IPS-15b (cell line): ENCODE measurements at regions not wholly inside any gene's neighbourhood (a gene's known extent, or its start where the extent isn't known, plus 50 kb on each side); places are given as distances from the start of the nearest gene placed in this dataset.
"Not testable (repeated sequence)": the region's sequence is repeated elsewhere in the genome, so short reads cannot be mapped to it uniquely, and the experiment has no call there.

Source experiments
- H3K27me3 ChIP-seq: one replicate; pipeline ENCODE4 v1.6.1; 2013; ENCODE audit warnings: low read length; ENCODE audit not compliant: control insufficient read depth, insufficient read depth
- H3K36me3 ChIP-seq: one replicate; pipeline ENCODE4 v1.6.1; 2013; ENCODE audit warnings: low read length; ENCODE audit not compliant: control insufficient read depth, insufficient read depth
- H3K4me1 ChIP-seq: one replicate; pipeline ENCODE4 v1.6.1; 2013; ENCODE audit warnings: mild to moderate bottlenecking, low read length; ENCODE audit not compliant: control insufficient read depth, insufficient read depth
- H3K4me3 ChIP-seq: one replicate; pipeline ENCODE4 v1.5.1; 2013; ENCODE audit warnings: low read depth, low read length
- H3K9ac ChIP-seq: one replicate; pipeline ENCODE4 v1.6.1; 2013; ENCODE audit warnings: low read depth, mild to moderate bottlenecking, low read length
- H3K9me3 ChIP-seq: one replicate; pipeline ENCODE4 v1.6.1; 2013; ENCODE audit warnings: mild to moderate bottlenecking, low read length; ENCODE audit not compliant: control insufficient read depth, insufficient read depth

DNA sequence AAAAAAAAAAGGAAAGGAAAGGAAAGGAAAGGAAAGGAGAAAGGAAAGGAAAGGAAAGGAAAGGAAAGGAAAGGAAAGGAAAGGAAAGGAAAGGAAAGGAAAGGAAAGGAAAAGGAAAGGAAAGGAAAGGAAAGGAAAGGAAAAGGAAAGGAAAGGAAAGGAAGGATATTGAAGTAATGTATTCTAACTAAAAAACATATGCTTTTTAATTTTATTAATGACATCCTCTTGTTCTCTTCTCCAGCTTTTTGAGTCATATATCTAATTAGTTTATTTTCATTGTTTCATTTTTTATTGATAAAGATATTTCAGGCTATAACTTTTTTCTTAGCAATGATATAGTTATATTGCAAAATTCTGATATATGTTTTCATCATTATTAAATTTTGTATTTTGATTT lies 585.8 kb upstream of the ARID1B start:
- not testable (repeated sequence) for H3K9me3 ChIP-seq, H3K36me3 ChIP-seq, H3K27me3 ChIP-seq, H3K4me3 ChIP-seq, H3K9ac ChIP-seq, H3K4me1 ChIP-seq

DNA sequence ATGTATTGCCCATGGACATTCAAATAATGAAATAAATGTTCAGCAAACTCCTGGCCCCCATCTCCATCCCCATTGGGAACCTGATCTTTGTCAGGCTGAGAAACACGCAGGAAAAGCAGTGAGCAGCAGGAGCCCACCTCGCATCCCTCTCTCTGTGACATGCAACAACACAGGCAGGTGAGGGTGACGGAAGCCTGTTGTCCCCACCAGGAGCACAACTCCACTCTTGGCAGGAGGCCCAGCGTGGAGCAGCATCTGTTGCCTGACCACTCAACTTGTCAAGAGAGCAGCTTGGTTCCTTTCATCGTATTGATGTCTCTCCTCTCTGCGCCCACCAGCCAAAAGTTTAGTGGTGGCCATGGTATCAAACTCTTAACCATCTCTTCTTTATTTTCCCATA lies 586.9 kb upstream of the ARID1B start:
- Histone ChIP-seq H3K27me3 (no peaks in the 10 kb centered on the region), H3K9me3 (no peaks in the 10 kb centered on the region), H3K9ac (no peak overlapping the region), H3K4me3 (no peak overlapping the region), H3K36me3 (no peaks in the 10 kb centered on the region), H3K4me1 (peaks cover 5% of the 10 kb centered on the region)

DNA sequence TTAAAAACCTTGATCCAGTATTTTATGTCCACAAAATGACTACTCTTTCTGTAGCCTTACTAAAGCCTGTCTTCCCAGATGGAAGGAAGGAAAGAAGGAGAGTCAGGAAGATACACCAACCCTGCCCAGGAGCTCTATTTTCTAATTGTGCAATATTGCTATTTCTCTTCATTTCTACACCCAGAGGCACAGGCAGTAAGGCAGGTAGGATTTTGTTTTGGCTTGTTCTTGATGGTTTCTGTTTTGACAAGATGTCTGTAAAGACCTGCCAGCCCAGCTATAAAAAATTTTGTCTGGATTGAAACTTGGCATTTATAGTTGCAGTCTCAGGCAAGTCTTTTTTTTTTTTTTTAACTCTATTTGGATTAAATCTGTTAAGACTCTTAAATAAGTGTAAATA lies 587.5 kb upstream of the ARID1B start:
- no peak overlapping the region for H3K9ac ChIP-seq

DNA sequence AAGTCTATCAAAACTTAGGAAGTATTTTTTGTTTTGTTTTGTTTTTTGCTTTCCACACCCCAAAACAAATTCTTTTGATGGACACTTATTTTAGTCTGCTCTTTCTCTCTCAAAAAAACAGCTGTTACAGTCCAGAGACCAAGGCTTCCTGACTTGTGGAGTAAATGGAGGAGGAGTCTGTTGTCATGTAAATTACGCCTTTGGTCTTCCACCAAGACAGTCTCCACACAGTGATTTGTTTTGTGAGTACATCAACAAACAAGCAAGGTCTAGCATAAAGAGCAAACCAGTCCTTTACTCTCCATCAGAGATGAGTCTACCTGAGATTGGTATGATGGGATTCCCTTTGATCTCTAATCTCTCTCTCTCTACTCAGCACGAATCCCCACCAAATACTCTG lies 588.0 kb upstream of the ARID1B start:
- no peaks in the 10 kb centered on the region for H3K27me3 ChIP-seq
- H3K9ac ChIP-seq, result no peak overlapping the region
- no peak overlapping the region for H3K4me3 ChIP-seq
- H3K4me1 ChIP-seq, result peaks cover 5% of the 10 kb centered on the region
- no peaks in the 10 kb centered on the region for H3K36me3 ChIP-seq
- no peaks in the 10 kb centered on the region for H3K9me3 ChIP-seq

More for the DNA sequence above, 587.5 kb upstream of the ARID1B start:
- Histone ChIP-seq H3K9me3 (no peaks in the 10 kb centered on the region), H3K27me3 (no peaks in the 10 kb centered on the region), H3K4me1 (peaks cover 5% of the 10 kb centered on the region), H3K36me3 (no peaks in the 10 kb centered on the region), H3K4me3 (no peak overlapping the region)

DNA sequence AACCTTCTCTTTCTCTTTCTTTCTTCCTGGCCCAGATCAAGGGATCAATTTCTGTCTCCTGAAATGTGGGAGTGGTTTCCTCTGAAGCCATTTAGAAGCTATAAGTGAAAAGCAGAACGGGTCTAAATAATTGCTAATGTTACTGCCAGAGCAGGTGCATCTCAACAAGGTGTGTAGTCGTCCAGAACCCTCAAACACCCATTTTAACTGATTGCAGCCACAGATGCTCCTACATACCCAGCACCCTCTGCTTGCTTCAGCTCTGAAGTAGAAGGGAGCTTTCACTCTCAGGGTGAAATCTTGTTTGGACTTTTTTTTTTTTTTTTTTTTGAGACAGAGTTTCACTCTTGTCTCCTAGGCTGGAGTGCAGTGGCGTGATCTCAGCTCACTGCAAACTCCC lies 592.1 kb upstream of the ARID1B start:
- Histone ChIP-seq H3K9me3 (no peaks in the 10 kb centered on the region), H3K4me1 (peaks cover 5% of the 10 kb centered on the region), H3K27me3 (no peaks in the 10 kb centered on the region), H3K36me3 (no peaks in the 10 kb centered on the region), H3K4me3 (no peak overlapping the region), H3K9ac (no peak overlapping the region)

DNA sequence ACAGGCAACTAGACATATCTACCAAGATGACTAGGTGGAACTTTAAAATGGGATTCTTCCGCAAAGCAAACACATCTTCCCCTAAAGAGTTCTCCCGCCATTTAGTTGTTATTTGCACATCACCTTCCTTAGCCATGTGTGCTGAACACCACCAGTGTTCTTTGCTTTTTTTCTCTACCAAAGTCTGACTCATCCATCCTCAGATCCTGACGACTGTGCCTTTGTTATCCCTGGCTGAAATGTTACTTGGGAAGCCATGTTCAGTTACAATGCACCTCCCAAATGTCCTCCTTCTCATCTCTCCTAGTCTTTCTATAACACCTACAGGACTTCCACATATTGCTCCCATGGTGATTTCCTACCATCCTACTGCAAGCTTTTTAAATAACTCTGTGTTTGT lies 593.5 kb upstream of the ARID1B start:
- Histone ChIP-seq H3K27me3 (no peaks in the 10 kb centered on the region), H3K36me3 (no peaks in the 10 kb centered on the region), H3K4me3 (no peak overlapping the region), H3K4me1 (peaks cover 3% of the 10 kb centered on the region), H3K9me3 (no peaks in the 10 kb centered on the region), H3K9ac (no peak overlapping the region)

DNA sequence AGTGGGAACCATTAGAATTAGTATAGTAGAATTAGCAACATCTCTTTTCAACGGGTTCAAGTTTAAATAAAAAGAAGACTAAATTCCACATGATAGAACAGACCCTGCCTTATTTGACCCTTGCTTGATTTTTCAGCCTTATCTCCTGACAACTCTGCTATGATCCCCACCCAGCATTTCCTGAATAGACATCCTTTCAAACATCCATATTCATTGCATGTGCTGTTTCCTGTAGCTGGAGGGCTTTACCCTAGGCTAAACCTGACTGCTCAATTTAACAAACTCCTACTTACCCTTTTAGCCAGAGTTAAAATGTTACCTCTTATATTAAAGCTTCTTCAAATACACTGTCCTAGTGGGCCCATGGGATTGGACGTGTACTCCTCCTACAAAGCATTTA lies 594.8 kb upstream of the ARID1B start:
- Histone ChIP-seq H3K9me3 (no peaks in the 10 kb centered on the region), H3K4me1 (no peaks in the 10 kb centered on the region), H3K4me3 (no peak overlapping the region), H3K36me3 (no peaks in the 10 kb centered on the region), H3K9ac (no peak overlapping the region), H3K27me3 (no peaks in the 10 kb centered on the region)

DNA sequence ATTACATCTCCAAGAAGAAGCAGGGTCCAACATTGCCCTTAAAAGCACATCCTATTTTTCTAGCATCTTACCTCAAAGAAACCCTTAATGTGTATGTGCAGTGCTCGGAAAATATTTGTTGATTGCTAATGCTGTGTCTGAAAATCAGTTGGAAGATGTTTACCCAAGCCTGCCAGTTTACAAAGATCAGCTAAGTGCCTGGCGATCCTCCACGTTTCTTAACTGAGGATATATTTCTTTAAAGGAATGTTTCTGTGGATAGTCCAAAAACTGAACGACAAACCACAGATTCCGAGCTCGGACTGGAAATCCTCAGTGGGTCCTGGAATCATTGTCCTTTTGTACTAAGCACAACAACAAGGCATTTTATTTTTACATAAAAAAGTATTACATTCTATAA lies 595.7 kb upstream of the ARID1B start:
- H3K9ac ChIP-seq, result no peak overlapping the region
- no peak overlapping the region for H3K4me3 ChIP-seq
- H3K27me3 ChIP-seq, result no peaks in the 10 kb centered on the region
- H3K36me3 ChIP-seq, result no peaks in the 10 kb centered on the region
- no peaks in the 10 kb centered on the region for H3K9me3 ChIP-seq
- H3K4me1 ChIP-seq, result peaks cover 3% of the 10 kb centered on the region

DNA sequence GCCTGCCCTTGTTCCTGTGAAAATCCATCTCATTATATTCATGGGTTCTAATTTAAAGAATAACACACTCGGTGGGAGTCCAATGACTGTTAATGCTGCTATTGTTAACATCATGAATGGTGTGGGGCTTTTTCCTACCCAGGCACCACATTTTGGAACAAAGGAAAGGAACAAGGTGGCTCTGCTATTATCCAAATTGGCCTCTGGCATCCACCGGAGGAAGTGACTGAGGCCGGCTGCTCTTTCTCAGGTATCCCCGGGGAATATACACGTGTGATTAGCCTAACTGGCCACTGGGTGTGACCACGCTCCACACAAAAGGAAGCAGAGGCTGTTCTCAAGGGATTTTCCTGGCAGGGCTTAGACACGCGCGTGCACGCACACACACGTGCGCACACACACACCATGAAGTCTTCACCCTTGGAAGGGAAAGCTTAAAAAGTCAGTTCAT lies 601.2 kb upstream of the ARID1B start:
- peaks cover 8% of the 10 kb centered on the region for H3K4me1 ChIP-seq
- no peaks in the 10 kb centered on the region for H3K27me3 ChIP-seq
- no peaks in the 10 kb centered on the region for H3K9me3 ChIP-seq
- H3K36me3 ChIP-seq, result no peaks in the 10 kb centered on the region
- no peak overlapping the region for H3K9ac ChIP-seq
- no peak overlapping the region for H3K4me3 ChIP-seq

DNA sequence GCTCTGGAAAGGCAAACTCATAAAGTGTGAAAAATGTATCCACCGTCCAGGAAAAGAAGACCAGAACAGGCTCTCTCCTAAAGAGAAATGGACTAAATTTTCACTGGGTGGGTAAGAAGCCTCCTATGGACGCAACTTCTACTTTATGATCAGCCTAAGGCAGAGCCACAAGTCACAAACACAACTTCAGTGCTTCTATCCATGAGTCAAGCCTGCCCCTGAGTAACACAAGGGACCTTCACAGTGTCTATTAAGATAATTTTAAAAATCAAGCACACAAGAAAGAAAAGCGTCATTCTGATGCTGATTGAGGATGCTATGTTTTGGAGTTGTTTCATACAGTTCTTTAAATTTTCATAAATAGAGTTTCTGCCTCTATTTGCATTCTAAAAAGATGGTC lies 601.7 kb upstream of the ARID1B start:
- Histone ChIP-seq H3K9ac (no peak overlapping the region), H3K4me1 (peaks cover 8% of the 10 kb centered on the region), H3K9me3 (no peaks in the 10 kb centered on the region), H3K4me3 (no peak overlapping the region), H3K27me3 (no peaks in the 10 kb centered on the region), H3K36me3 (no peaks in the 10 kb centered on the region)

DNA sequence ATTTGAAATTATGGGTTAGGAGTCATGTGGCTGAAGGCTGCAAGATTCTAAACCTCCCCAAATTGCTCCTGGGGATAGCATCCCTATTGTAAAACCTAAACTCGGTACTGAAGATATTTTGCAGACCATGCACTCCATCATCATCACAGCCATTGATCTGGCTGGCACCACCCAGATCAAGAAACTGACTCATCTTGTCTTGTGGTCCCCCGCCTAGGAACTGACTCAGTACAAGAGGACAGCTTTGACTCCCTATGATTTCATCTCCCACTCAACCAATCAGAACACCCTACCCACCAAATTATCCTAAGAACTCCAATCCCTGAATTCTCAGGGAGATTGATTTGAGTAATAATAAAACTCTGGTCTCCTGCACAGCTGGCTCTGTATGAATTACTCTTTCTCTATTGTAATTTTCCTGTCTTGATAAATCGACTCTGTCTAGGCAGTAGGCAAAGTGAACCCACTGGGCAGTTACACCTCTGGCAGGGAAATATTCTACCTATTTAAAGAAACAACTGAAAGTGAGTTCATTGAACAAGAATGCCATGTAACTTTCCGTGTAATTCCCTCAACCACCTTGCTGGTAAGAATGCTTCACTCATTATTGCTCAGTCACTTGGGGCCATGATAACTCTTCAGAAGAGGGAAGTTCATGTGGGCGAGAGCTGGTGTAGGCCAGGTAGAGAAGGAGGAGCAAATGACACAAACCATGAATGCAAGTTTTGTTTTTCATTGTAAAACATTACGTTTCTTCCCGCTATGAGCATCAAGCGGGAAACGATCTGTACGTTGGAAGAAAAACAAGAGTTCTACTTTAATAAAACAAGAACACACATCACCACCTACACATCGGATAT lies 602.9 kb upstream of the ARID1B start:
- no peaks in the 10 kb centered on the region for H3K27me3 ChIP-seq
- H3K9me3 ChIP-seq, result no peaks in the 10 kb centered on the region
- no peaks in the 10 kb centered on the region for H3K36me3 ChIP-seq
- H3K9ac ChIP-seq, result no peak overlapping the region
- H3K4me3 ChIP-seq, result no peak overlapping the region
- H3K4me1 ChIP-seq, result peaks cover 8% of the 10 kb centered on the region

DNA sequence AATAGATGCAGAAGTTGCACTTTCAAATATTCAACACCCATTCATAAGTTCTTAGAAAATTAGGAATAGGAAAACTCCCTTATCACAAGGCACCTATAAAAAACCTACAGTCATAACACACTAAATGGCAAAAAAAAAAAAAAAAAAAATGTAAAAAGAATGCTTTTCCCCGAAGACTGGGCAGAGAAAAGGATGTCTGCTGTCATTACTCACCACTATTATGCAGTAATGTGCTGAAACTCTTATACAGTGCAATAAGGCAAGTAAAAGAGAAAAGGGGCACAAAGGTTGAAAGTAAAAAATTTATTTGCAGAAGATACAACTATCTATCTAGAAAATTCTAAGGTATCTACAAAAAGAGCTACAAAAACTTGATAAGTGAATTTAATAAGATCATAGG lies 607.8 kb upstream of the ARID1B start:
- Histone ChIP-seq H3K27me3 (no peaks in the 10 kb centered on the region), H3K36me3 (no peaks in the 10 kb centered on the region), H3K4me1 (no peaks in the 10 kb centered on the region), H3K9ac (no peak overlapping the region), H3K9me3 (no peaks in the 10 kb centered on the region), H3K4me3 (no peak overlapping the region)
